ENCODE measurements at regions not wholly inside any gene's neighbourhood (a gene's known extent, or its start where the extent isn't known, plus 50 kb on each side); places are given as distances from the start of the nearest gene placed in this dataset.
A peak's percentile ranks its signal among the peaks of the same experiment; 100 is the strongest.

DNA sequence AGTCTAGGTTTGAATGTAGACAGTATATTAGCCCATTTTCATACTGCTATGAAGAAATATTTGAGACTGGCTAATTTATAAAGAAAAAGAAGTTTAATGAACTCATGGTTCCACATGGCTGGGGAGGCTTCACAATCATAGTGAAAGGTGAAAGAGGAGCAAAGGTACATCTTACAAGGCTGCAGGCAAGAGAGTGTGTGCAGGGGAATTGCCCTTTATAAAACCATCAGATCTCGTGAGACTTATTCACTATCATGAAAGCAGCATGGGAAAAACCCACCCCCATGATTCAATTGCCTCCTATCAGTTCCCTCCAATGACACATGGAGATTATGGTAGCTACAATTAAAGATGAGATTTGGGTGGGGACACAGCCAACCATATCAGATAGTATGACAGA is 440.1 kb upstream of the ARHGEF26 start:
- no peaks in the 10 kb centered on the region for H3K79me2 ChIP-seq (ENCODE audit: control insufficient read depth, low read length)
- TF ChIP-seq, protein P1, sequence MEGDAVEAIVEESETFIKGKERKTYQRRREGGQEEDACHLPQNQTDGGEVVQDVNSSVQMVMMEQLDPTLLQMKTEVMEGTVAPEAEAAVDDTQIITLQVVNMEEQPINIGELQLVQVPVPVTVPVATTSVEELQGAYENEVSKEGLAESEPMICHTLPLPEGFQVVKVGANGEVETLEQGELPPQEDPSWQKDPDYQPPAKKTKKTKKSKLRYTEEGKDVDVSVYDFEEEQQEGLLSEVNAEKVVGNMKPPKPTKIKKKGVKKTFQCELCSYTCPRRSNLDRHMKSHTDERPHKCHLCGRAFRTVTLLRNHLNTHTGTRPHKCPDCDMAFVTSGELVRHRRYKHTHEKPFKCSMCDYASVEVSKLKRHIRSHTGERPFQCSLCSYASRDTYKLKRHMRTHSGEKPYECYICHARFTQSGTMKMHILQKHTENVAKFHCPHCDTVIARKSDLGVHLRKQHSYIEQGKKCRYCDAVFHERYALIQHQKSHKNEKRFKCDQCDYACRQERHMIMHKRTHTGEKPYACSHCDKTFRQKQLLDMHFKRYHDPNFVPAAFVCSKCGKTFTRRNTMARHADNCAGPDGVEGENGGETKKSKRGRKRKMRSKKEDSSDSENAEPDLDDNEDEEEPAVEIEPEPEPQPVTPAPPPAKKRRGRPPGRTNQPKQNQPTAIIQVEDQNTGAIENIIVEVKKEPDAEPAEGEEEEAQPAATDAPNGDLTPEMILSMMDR (IDR thresholded peaks at IDR 0.05; ENCODE audit: low read depth, low read length, poor library complexity, severe bottlenecking), result no peak
- no peak for TF ChIP-seq EZH2phosphoT487 (IDR thresholded peaks at IDR 0.05; ENCODE audit: borderline replicate concordance, low read length)

DNA sequence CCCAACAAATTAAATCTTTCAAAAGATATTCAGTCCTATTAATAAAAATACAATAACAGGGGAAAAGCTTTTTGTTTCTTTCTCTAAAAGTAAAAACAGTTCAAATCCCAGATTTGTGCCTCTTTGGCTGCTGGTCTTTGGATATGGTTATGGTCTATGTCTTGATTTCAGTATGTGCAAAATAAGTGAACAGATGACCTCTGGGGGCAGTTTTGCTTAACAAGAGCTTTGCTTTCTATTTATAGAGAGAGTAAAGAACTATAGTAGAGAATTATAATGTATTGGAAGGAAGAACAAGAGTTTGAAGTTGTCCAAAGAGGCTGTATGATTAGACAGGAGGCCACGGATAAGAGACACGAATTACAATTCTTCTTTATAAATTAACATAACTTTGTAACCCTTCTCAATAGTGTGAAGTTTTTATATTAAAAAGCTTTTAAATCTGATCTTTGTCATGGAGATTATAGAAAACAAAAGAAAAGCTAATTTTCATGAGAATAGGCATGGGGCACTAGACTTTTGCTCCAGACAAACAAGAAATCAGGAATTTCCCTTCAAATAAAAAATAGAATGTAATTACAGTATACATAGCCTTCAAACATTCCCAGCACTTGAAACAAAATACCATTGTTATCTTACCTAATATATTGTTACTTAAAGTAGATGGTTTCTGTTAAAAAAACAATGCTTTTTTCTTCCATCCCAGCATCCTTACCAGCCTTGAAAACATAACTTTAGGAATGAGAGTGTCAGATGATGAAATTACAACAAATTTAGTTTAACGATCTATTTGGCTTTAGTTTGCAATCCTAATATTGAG is 432.7 kb upstream of the ARHGEF26 start:
- Histone ChIP-seq H4K20me1 (ENCODE audit: control insufficient read depth, insufficient read depth, low read depth, low read length) (no peaks in the 10 kb centered on the region), H3K4me1 (ENCODE audit: control insufficient read depth, low read length) (peaks cover 45% of the 10 kb centered on the region), H3K4me3 (ENCODE audit: low read length) (no peak overlapping the region), H3F3A (ENCODE audit: control insufficient read depth, insufficient read depth) (peaks cover 7% of the 10 kb centered on the region; the same call in 1 of the 2 replicates), H3K27ac (ENCODE audit: low read depth, low read length) (no peak overlapping the region), H3K79me2 (ENCODE audit: control insufficient read depth, low read length) (no peaks in the 10 kb centered on the region), H3K36me3 (ENCODE audit: control insufficient read depth, low read length) (no peaks in the 10 kb centered on the region), H3K9me2 (replicated peaks; ENCODE audit: control insufficient read depth, low read length) (no peaks in the 10 kb centered on the region), H3K4me2 (ENCODE audit: low read length) (no peak overlapping the region), H3K27me3 (ENCODE audit: control insufficient read depth, low read length) (no peaks in the 10 kb centered on the region), H3K9me3 (ENCODE audit: control insufficient read depth, insufficient read depth, low read length) (no peaks in the 10 kb centered on the region)
- TF ChIP-seq, protein P1 (IDR thresholded peaks at IDR 0.05; ENCODE audit: low read depth, low read length, poor library complexity, severe bottlenecking), result peak; percentile 15
- TF ChIP-seq EZH2phosphoT487 (IDR thresholded peaks at IDR 0.05; ENCODE audit: borderline replicate concordance, low read length), result no peak

More for the DNA sequence above, 440.1 kb upstream of the ARHGEF26 start:
- H3K4me2 ChIP-seq (ENCODE audit: low read length), result no peak overlapping the region
- no peak overlapping the region for H3K27ac ChIP-seq (ENCODE audit: low read depth, low read length)
- H3K9me3 ChIP-seq (ENCODE audit: control insufficient read depth, insufficient read depth, low read length), result peaks cover 5% of the 10 kb centered on the region; the same call in 1 of the 2 replicates
- H3K4me1 ChIP-seq (ENCODE audit: control insufficient read depth, low read length), result peaks cover 41% of the 10 kb centered on the region
- no peak overlapping the region for H3K4me3 ChIP-seq (ENCODE audit: low read length)
- H3K27me3 ChIP-seq (ENCODE audit: control insufficient read depth, low read length), result no peaks in the 10 kb centered on the region
- H3K36me3 ChIP-seq (ENCODE audit: control insufficient read depth, low read length), result peaks cover 7% of the 10 kb centered on the region
- H3K9me2 ChIP-seq (replicated peaks; ENCODE audit: control insufficient read depth, low read length), result no peaks in the 10 kb centered on the region
- H3F3A ChIP-seq (ENCODE audit: control insufficient read depth, insufficient read depth), result peaks cover 3% of the 10 kb centered on the region; the same call in 1 of the 2 replicates
- no peaks in the 10 kb centered on the region for H4K20me1 ChIP-seq (ENCODE audit: control insufficient read depth, insufficient read depth, low read depth, low read length)

DNA sequence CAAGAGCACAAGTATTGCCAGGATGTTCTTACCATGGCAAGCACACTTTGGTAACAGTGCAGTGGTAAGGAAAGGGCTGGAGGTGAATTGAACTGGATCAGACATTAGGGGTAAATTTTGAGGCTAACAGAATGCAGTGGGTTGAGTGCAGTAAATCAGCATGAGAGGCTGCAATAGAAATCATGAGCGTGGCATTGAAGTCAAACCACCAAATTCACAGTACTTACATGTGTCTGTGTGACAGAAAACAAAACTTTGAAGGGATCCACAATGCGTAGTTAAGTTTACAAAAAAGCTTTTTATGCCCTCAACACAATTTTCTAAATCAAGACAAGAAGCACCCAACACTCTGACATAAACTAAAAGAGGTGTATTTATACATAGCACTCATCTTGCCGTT is 428.0 kb upstream of the ARHGEF26 start:
- TF ChIP-seq, protein P1 (IDR thresholded peaks at IDR 0.05; ENCODE audit: low read depth, low read length, poor library complexity, severe bottlenecking), result no peak
- no peak for TF ChIP-seq EZH2phosphoT487 (IDR thresholded peaks at IDR 0.05; ENCODE audit: borderline replicate concordance, low read length)
- Histone ChIP-seq H3K4me3 (ENCODE audit: low read length) (no peak overlapping the region), H3K4me2 (ENCODE audit: low read length) (no peak overlapping the region), H4K20me1 (ENCODE audit: control insufficient read depth, insufficient read depth, low read depth, low read length) (no peaks in the 10 kb centered on the region), H3K9me2 (replicated peaks; ENCODE audit: control insufficient read depth, low read length) (no peaks in the 10 kb centered on the region), H3K27ac (ENCODE audit: low read depth, low read length) (no peak overlapping the region), H3K36me3 (ENCODE audit: control insufficient read depth, low read length) (no peaks in the 10 kb centered on the region), H3K27me3 (ENCODE audit: control insufficient read depth, low read length) (no peaks in the 10 kb centered on the region), H3K9me3 (ENCODE audit: control insufficient read depth, insufficient read depth, low read length) (no peaks in the 10 kb centered on the region), H3F3A (ENCODE audit: control insufficient read depth, insufficient read depth) (no peaks in the 10 kb centered on the region), H3K4me1 (ENCODE audit: control insufficient read depth, low read length) (peaks cover 31% of the 10 kb centered on the region), H3K79me2 (ENCODE audit: control insufficient read depth, low read length) (no peaks in the 10 kb centered on the region)
